HEK293T (cell line): ENCODE measurements at regions not wholly inside any gene's neighbourhood (a gene's known extent, or its start where the extent isn't known, plus 50 kb on each side); places are given as distances from the start of the nearest gene placed in this dataset.

Source experiments
- CTCF ChIA-PET: fragments of 350-600 bp; formaldehyde crosslinking; extraction: SDS; loops from one replicate; lab custom pipeline; 2021; ENCODE audit warnings: antibody characterized with exemption, inconsistent platforms; lab: Yijun Ruan, JAX
- POLR2A ChIA-PET: fragments of 350-600 bp; formaldehyde crosslinking; extraction: SDS; loops from one replicate; lab custom pipeline; 2020; ENCODE audit warnings: antibody characterized with exemption, inconsistent platforms; lab: Yijun Ruan, JAX
- DNase-seq: peaks from one replicate; pipeline ENCODE4 v3.0.0; 2012; ENCODE audit warnings: mixed read lengths; ENCODE audit errors: extremely low spot score
- ARNT ChIP-seq: fragments of 450-650 bp; IDR thresholded peaks from 2 replicates; pipeline ENCODE4 v1.6.1; 2017; ENCODE audit warnings: mild to moderate bottlenecking
- BHLHE40 ChIP-seq: fragments of 450-650 bp; IDR thresholded peaks from 2 replicates; pipeline ENCODE4 v1.6.1; 2016; ENCODE audit warnings: mild to moderate bottlenecking, moderate library complexity, borderline replicate concordance
- CTBP1 ChIP-seq: fragments of 450-650 bp; IDR thresholded peaks from 2 replicates; pipeline ENCODE4 v1.6.1; 2016; ENCODE audit warnings: borderline replicate concordance
- ELF4 ChIP-seq: fragments of 450-650 bp; IDR thresholded peaks from 2 replicates; pipeline ENCODE4 v1.6.1; 2017; ENCODE audit warnings: antibody characterized with exemption
- FOXA1 ChIP-seq: fragments of 450-650 bp; IDR thresholded peaks from 2 replicates; pipeline ENCODE4 v1.6.1; 2016; ENCODE audit warnings: mild to moderate bottlenecking
- FOXK2 ChIP-seq: fragments of 450-650 bp; IDR thresholded peaks from 2 replicates; pipeline ENCODE4 v1.6.1; 2016; ENCODE audit warnings: mild to moderate bottlenecking
- FOXM1 ChIP-seq: fragments of 450-650 bp; IDR thresholded peaks from 2 replicates; pipeline ENCODE4 v1.6.1; 2017; ENCODE audit warnings: mild to moderate bottlenecking, borderline replicate concordance
- HDGF ChIP-seq: fragments of 450-650 bp; IDR thresholded peaks from 2 replicates; pipeline ENCODE4 v1.6.1; 2017; ENCODE audit warnings: antibody characterized with exemption, borderline replicate concordance
- L3MBTL2 ChIP-seq: fragments of 450-650 bp; conservative IDR thresholded peaks from 2 replicates; pipeline ENCODE4 v1.6.1; 2016; ENCODE audit warnings: mild to moderate bottlenecking
- LEF1 ChIP-seq: fragments of 450-650 bp; IDR thresholded peaks from 2 replicates; pipeline ENCODE4 v1.6.1; 2017; ENCODE audit warnings: mild to moderate bottlenecking, borderline replicate concordance
- NFRKB ChIP-seq: fragments of 450-650 bp; IDR thresholded peaks from 2 replicates; pipeline ENCODE4 v1.6.1; 2016; ENCODE audit warnings: mild to moderate bottlenecking, moderate library complexity
- PKNOX1 ChIP-seq: fragments of 450-650 bp; IDR thresholded peaks from 2 replicates; pipeline ENCODE4 v1.6.1; 2016
- SP1 ChIP-seq: fragments of 450-650 bp; IDR thresholded peaks from 2 replicates; pipeline ENCODE4 v1.6.1; 2017
- SUZ12 ChIP-seq: fragments of 450-650 bp; IDR thresholded peaks from 2 replicates; pipeline ENCODE4 v1.6.1; 2016; ENCODE audit warnings: mild to moderate bottlenecking
- TARDBP ChIP-seq: fragments of 450-650 bp; IDR thresholded peaks from 2 replicates; pipeline ENCODE4 v1.6.1; 2016
- ZNF384 ChIP-seq: fragments of 450-650 bp; IDR thresholded peaks from 2 replicates; pipeline ENCODE4 v1.6.1; 2016

GRCh38 chr17:77888242-77889134, 70.0 kb upstream of the TNRC6C start:
- ChIA-PET POLR2A (interaction anchor here (0.8 to 1.7 kb wide), 2 partner anchors 10 to 70 kb away, joined by 3 to 8 read pairs; partner anchors contain the start of gene TNRC6C), CTCF (interaction anchor here (0.6 kb wide), 1 partner anchor 125 kb away, joined by 3 read pairs; no protein-coding TSS in a partner anchor)
- DNase-seq = no peak
- TF ChIP-seq FOXK2 (no peak), ZNF384 (peak; percentile 59)

- CTCF ChIA-PET = interaction anchor here (0.6 kb wide), 1 partner anchor 124 kb away, joined by 3 read pairs; no protein-coding TSS in a partner anchor
- TF ChIP-seq FOXA1 (no peak), SUZ12 (no peak), CTBP1 (no peak), ELF4 (no peak), FOXK2 (no peak), TARDBP (no peak), SP1 (no peak), L3MBTL2 (no peak)
- POLR2A ChIA-PET = no interaction called here
- DNase-seq = no peak
Observed at GRCh38 chr17:77889135-77889505, 69.4 kb upstream of the TNRC6C start.

- POLR2A ChIA-PET = no interaction called here
- no peak for DNase-seq
- CTCF ChIA-PET = interaction anchor here (0.7 kb wide), 1 partner anchor 124 kb away, joined by 4 read pairs; no protein-coding TSS in a partner anchor
- TF ChIP-seq SP1 (no peak), FOXK2 (no peak), TARDBP (no peak), CTBP1 (no peak)
Observed at GRCh38 chr17:77889866-77890760, 68.4 kb upstream of the TNRC6C start.

- CTCF ChIA-PET = no interaction called here
- no peak for DNase-seq
- POLR2A ChIA-PET = no interaction called here
Observed at GRCh38 chr17:77890771-77891170, 67.7 kb upstream of the TNRC6C start.

GRCh38 chr17:77891602-77892001, 66.9 kb upstream of the TNRC6C start:
- ChIA-PET CTCF (no interaction called here), POLR2A (interaction anchor here (2.3 kb wide), 1 partner anchor 66 kb away, joined by 14 read pairs; the partner anchor contains the start of gene TNRC6C)
- DNase-seq = no peak
- TF ChIP-seq TARDBP (no peak), ELF4 (no peak), FOXA1 (no peak), FOXK2 (no peak), SP1 (no peak), HDGF (no peak), BHLHE40 (no peak), PKNOX1 (no peak), ARNT (no peak), SUZ12 (no peak), ZNF384 (no peak), LEF1 (no peak)

More at GRCh38 chr17:77890771-77891170, 67.7 kb upstream of the TNRC6C start:
- no peak for TF ChIP-seq CTBP1
- TF ChIP-seq BHLHE40 = no peak
- no peak for TF ChIP-seq NFRKB
- no peak for TF ChIP-seq TARDBP
- no peak for TF ChIP-seq L3MBTL2
- no peak for TF ChIP-seq ELF4
- no peak for TF ChIP-seq ZNF384
- TF ChIP-seq FOXK2 = no peak
- TF ChIP-seq PKNOX1 = no peak
- TF ChIP-seq SP1 = no peak
- TF ChIP-seq ARNT = no peak
- TF ChIP-seq SUZ12 = no peak
- no peak for TF ChIP-seq FOXA1

GRCh38 chr17:77892031-77892430, 66.5 kb upstream of the TNRC6C start:
- TF ChIP-seq ARNT = no peak
- no peak for TF ChIP-seq L3MBTL2
- no peak for TF ChIP-seq NFRKB
- no peak for TF ChIP-seq ELF4
- no peak for TF ChIP-seq PKNOX1
- TF ChIP-seq CTBP1 = no peak
- no peak for TF ChIP-seq SUZ12
- TF ChIP-seq FOXA1 = no peak
- no peak for TF ChIP-seq ZNF384
- TF ChIP-seq HDGF = no peak
- TF ChIP-seq FOXK2 = no peak
- TF ChIP-seq BHLHE40 = no peak
- TF ChIP-seq FOXM1 = no peak
- TF ChIP-seq TARDBP = no peak
- TF ChIP-seq LEF1 = no peak
- no peak for TF ChIP-seq SP1
- CTCF ChIA-PET = interaction anchor here (0.7 to 1.4 kb wide), 9 partner anchors 13 to 289 kb away, joined by 3 to 4 read pairs (median 3); no protein-coding TSS in a partner anchor
- no peak for DNase-seq
- POLR2A ChIA-PET = interaction anchor here (2.3 kb wide), 1 partner anchor 66 kb away, joined by 14 read pairs; the partner anchor contains the start of gene TNRC6C
